Lower lobe of right lung (tissue), 2 donors: ENCODE measurements at regions not wholly inside any gene's neighbourhood (a gene's known extent, or its start where the extent isn't known, plus 50 kb on each side); places are given as distances from the start of the nearest gene placed in this dataset.
"Not testable (repeated sequence)": the region's sequence is repeated elsewhere in the genome, so short reads cannot be mapped to it uniquely, and the experiment has no call there.

Experiments
- ATAC-seq, 2 donors: fragments of 200-7000 bp; cut with Tn5 transposase; one replicate each; pipeline ENCODE4 v1.9.1; 2020 to 2022; ENCODE audit warnings: mild to moderate bottlenecking in 2 of 2, moderate library complexity in 2 of 2
- DNase-seq: peaks from one replicate; pipeline ENCODE4 v3.0.0-alpha.2; 2020
- H3K27ac ChIP-seq: fragments of 200-600 bp; one replicate; pipeline ENCODE4 v1.8.0; 2022
- H3K27me3 ChIP-seq: fragments of 200-600 bp; one replicate; pipeline ENCODE4 v1.8.0; 2022; ENCODE audit warnings: low read depth
- H3K36me3 ChIP-seq: fragments of 200-600 bp; one replicate; pipeline ENCODE4 v1.8.0; 2022; ENCODE audit warnings: mild to moderate bottlenecking
- H3K4me1 ChIP-seq: fragments of 200-600 bp; one replicate; pipeline ENCODE4 v1.8.0; 2022
- H3K4me3 ChIP-seq: fragments of 200-600 bp; one replicate; pipeline ENCODE4 v1.8.0; 2022; ENCODE audit warnings: mild to moderate bottlenecking
- H3K9me3 ChIP-seq: fragments of 200-600 bp; one replicate; pipeline ENCODE4 v1.8.0; 2022
- CTCF ChIP-seq: fragments of 200-600 bp; IDR thresholded peaks from one replicate; pipeline ENCODE4 v1.8.0; 2022; ENCODE audit warnings: antibody characterized with exemption, mild to moderate bottlenecking
- intact Hi-C: fragments of 100-400 bp; cut with DNase I; formaldehyde crosslinking; loops from one replicate; pipeline ENCODE4 v1.11.0; 2022
- donor health status: DM: no; HTN: yes; CAD: no; lungs with severe emphysema.

GRCh38 chr10:6987536-6987945 is 407.5 kb upstream of the PRKCQ start:
- ATAC-seq = no peak
- no peak overlapping the region for H3K4me3 ChIP-seq
- no peaks in the 10 kb centered on the region for H3K4me1 ChIP-seq
- TF ChIP-seq CTCF = no peak
- no peak overlapping the region for H3K27ac ChIP-seq
- no peak for DNase-seq
- no peaks in the 10 kb centered on the region for H3K27me3 ChIP-seq
- intact Hi-C loops = no loop called here
- no peaks in the 10 kb centered on the region for H3K9me3 ChIP-seq
- no peaks in the 10 kb centered on the region for H3K36me3 ChIP-seq

GRCh38 chr10:6986927-6987326 is 406.9 kb upstream of the PRKCQ start:
- H3K4me1 ChIP-seq = no peaks in the 10 kb centered on the region
- DNase-seq = no peak

GRCh38 chr10:6985644-6986043 is 405.6 kb upstream of the PRKCQ start:
- TF ChIP-seq CTCF = no peak
- no peaks in the 10 kb centered on the region for H3K9me3 ChIP-seq
- no peaks in the 10 kb centered on the region for H3K36me3 ChIP-seq
- no peak overlapping the region for H3K27ac ChIP-seq
- ATAC-seq = no peak
- H3K4me3 ChIP-seq = no peak overlapping the region
- DNase-seq = no peak
- no peaks in the 10 kb centered on the region for H3K4me1 ChIP-seq
- no peaks in the 10 kb centered on the region for H3K27me3 ChIP-seq
- intact Hi-C loops = no loop called here

More at GRCh38 chr10:6986927-6987326, 406.9 kb upstream of the PRKCQ start:
- no peak for ATAC-seq
- intact Hi-C loops = no loop called here
- Histone ChIP-seq H3K27me3 (no peaks in the 10 kb centered on the region), H3K4me3 (no peak overlapping the region), H3K9me3 (no peaks in the 10 kb centered on the region), H3K27ac (no peak overlapping the region), H3K36me3 (no peaks in the 10 kb centered on the region)
- TF ChIP-seq CTCF = no peak

GRCh38 chr10:6984971-6985370 is 404.9 kb upstream of the PRKCQ start:
- DNase-seq = no peak
- H3K9me3 ChIP-seq = no peaks in the 10 kb centered on the region
- no peak for TF ChIP-seq CTCF
- intact Hi-C loops = no loop called here
- H3K27me3 ChIP-seq = no peaks in the 10 kb centered on the region
- no peaks in the 10 kb centered on the region for H3K4me1 ChIP-seq
- no peak overlapping the region for H3K27ac ChIP-seq
- H3K4me3 ChIP-seq = no peak overlapping the region
- no peaks in the 10 kb centered on the region for H3K36me3 ChIP-seq
- ATAC-seq = no peak

- intact Hi-C loops, DNase-seq, H3K4me1 ChIP-seq: not testable (repeated sequence)
Observed at GRCh38 chr10:6984016-6984415, 403.9 kb upstream of the PRKCQ start.

GRCh38 chr10:6980353-6980752 is 400.3 kb upstream of the PRKCQ start:
- ATAC-seq = no peak
- no peak overlapping the region for H3K4me3 ChIP-seq
- intact Hi-C loops = no loop called here
- no peaks in the 10 kb centered on the region for H3K36me3 ChIP-seq
- H3K4me1 ChIP-seq = no peaks in the 10 kb centered on the region
- H3K27ac ChIP-seq = no peak overlapping the region
- no peaks in the 10 kb centered on the region for H3K9me3 ChIP-seq
- H3K27me3 ChIP-seq = no peaks in the 10 kb centered on the region
- DNase-seq = no peak
- no peak for TF ChIP-seq CTCF

More at GRCh38 chr10:6984016-6984415, 403.9 kb upstream of the PRKCQ start:
- H3K4me3 ChIP-seq, H3K36me3 ChIP-seq, H3K27ac ChIP-seq, H3K9me3 ChIP-seq, ATAC-seq, H3K27me3 ChIP-seq: not testable (repeated sequence)
